Neural cell (in vitro differentiated cells): ENCODE measurements at regions not wholly inside any gene's neighbourhood (a gene's known extent, or its start where the extent isn't known, plus 50 kb on each side); places are given as distances from the start of the nearest gene placed in this dataset.

ENCODE experiments used
- H2AFZ ChIP-seq: fragments of 200-600, 300-800 bp; sonication (generic), shearing (Covaris generic); 2 replicates; pipeline ENCODE4 v1.6.0; 2014; ENCODE audit warnings: low read depth, mild to moderate bottlenecking, antibody characterized with exemption, low read length, moderate library complexity
- H3F3A ChIP-seq: fragments of 200-600 bp; shearing (Covaris generic); 2 replicates; pipeline ENCODE4 v1.6.1; 2016; ENCODE audit warnings: mild to moderate bottlenecking, moderate library complexity, mixed read lengths, antibody characterized with exemption, low read length; ENCODE audit not compliant: insufficient read depth, poor library complexity, severe bottlenecking
- H3K27ac ChIP-seq: fragments of 200-600, 300-800 bp; sonication (generic), shearing (Covaris generic); 2 replicates; pipeline ENCODE4 v1.5.1; 2014; ENCODE audit warnings: mild to moderate bottlenecking, low read length, moderate library complexity
- H3K27me3 ChIP-seq: fragments of 300-800, 200-600 bp; sonication (generic), shearing (Covaris generic); 2 replicates; pipeline ENCODE4 v1.6.0; 2014; ENCODE audit warnings: mild to moderate bottlenecking, low read depth, low read length, moderate library complexity; ENCODE audit not compliant: insufficient read depth
- H3K36me3 ChIP-seq: fragments of 300-800, 200-600 bp; sonication (generic), shearing (Covaris generic); 2 replicates; pipeline ENCODE4 v1.5.1; 2014; ENCODE audit warnings: mild to moderate bottlenecking, antibody characterized with exemption, low read length, moderate library complexity; ENCODE audit not compliant: insufficient read depth
- H3K4me2 ChIP-seq: fragments of 300-800, 200-600 bp; sonication (generic), shearing (Covaris generic); 2 replicates; pipeline ENCODE4 v1.6.0; 2014; ENCODE audit warnings: mild to moderate bottlenecking, low read length
- H3K4me3 ChIP-seq: fragments of 300-800, 200-600 bp; sonication (generic), shearing (Covaris generic); 2 replicates; pipeline ENCODE4 v1.5.1; 2014; ENCODE audit warnings: mild to moderate bottlenecking, low read length, moderate library complexity
- H3K79me2 ChIP-seq: fragments of 200-600 bp; shearing (Covaris generic); replicated peaks from 2 replicates; pipeline ENCODE4 v1.6.0; 2014; ENCODE audit warnings: mild to moderate bottlenecking, low read length, moderate library complexity; ENCODE audit not compliant: insufficient read depth
- H3K9ac ChIP-seq: fragments of 300-800, 200-600 bp; sonication (generic), shearing (Covaris generic); 2 replicates; pipeline ENCODE4 v1.6.1; 2016; ENCODE audit warnings: mild to moderate bottlenecking, low read length, mixed read lengths
- H3K9me2 ChIP-seq: fragments of 200-600 bp; shearing (Covaris generic); 2 replicates; pipeline ENCODE4 v1.6.1; 2016; ENCODE audit warnings: mild to moderate bottlenecking, low read length, mixed read lengths; ENCODE audit not compliant: insufficient read depth
- H3K9me3 ChIP-seq: fragments of 200-600, 300-800 bp; sonication (generic), shearing (Covaris generic); 2 replicates; pipeline ENCODE4 v1.6.1; 2016; ENCODE audit warnings: mild to moderate bottlenecking, mixed run types, low read length, moderate library complexity, mixed read lengths
- H4K20me1 ChIP-seq: fragments of 200-600 bp; shearing (Covaris generic); 2 replicates; pipeline ENCODE4 v1.6.1; 2016; ENCODE audit warnings: mild to moderate bottlenecking, mixed run types; ENCODE audit not compliant: insufficient read depth
- EP300 ChIP-seq: fragments of 450-650 bp; conservative IDR thresholded peaks from 2 replicates; pipeline ENCODE4 v1.6.1; 2014; ENCODE audit warnings: antibody characterized with exemption, mild to moderate bottlenecking, moderate library complexity; ENCODE audit not compliant: poor library complexity, severe bottlenecking
- EZH2 ChIP-seq: fragments of 200-600, 300-800 bp; shearing (Covaris generic), sonication (generic); IDR thresholded peaks from 2 replicates; pipeline ENCODE4 v1.6.1; 2014; ENCODE audit warnings: antibody characterized with exemption, low read length, borderline replicate concordance, mild to moderate bottlenecking; ENCODE audit not compliant: insufficient read depth, poor library complexity, severe bottlenecking
- MXI1 ChIP-seq: fragments of 450-650 bp; conservative IDR thresholded peaks from 2 replicates; pipeline ENCODE4 v1.6.1; 2014; ENCODE audit warnings: antibody characterized with exemption, mild to moderate bottlenecking; ENCODE audit not compliant: poor library complexity, severe bottlenecking
- POLR2AphosphoS5 ChIP-seq: IDR thresholded peaks from 2 replicates; pipeline ENCODE4 v1.6.1; 2012
- RAD21 ChIP-seq: fragments of 450-650 bp; conservative IDR thresholded peaks from 2 replicates; pipeline ENCODE4 v1.6.1; 2014; ENCODE audit warnings: antibody characterized with exemption, mild to moderate bottlenecking, moderate library complexity
- SMC3 ChIP-seq: fragments of 450-650 bp; conservative IDR thresholded peaks from 2 replicates; pipeline ENCODE4 v1.6.1; 2014; ENCODE audit warnings: antibody characterized with exemption, mild to moderate bottlenecking, moderate library complexity; ENCODE audit not compliant: poor library complexity
- TAF1 ChIP-seq: IDR thresholded peaks from 2 replicates; pipeline ENCODE4 v1.6.1; 2012; ENCODE audit warnings: low read depth
- TF ChIP-seq, protein P1 (sequence below): IDR thresholded peaks from 2 replicates; pipeline ENCODE4 v1.6.1; 2012; ENCODE audit warnings: borderline replicate concordance
- TF ChIP-seq, protein P2 (sequence below): fragments of 450-650 bp; IDR thresholded peaks from 2 replicates; pipeline ENCODE4 v1.5.1; 2014; ENCODE audit warnings: antibody characterized with exemption, mild to moderate bottlenecking, moderate library complexity; ENCODE audit not compliant: poor library complexity, severe bottlenecking

DNA sequence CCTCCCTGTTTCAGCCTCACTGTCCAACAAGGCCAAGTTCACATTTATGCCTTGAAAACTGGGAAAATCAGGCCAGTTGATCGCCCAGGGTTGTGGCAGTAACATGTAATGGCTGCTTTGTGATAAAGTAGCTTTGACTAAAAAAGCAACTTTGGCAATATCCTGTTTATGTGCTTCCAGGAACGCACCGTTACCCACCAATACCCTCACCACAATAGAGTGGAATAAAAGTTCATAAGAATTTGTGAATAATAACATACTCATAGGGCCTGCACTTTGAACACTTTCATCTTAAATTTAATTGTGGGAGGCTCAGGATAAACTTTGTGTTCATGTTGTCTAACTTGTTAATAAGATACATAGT is 80.7 kb upstream of the MAML3 start:
- H3K36me3 ChIP-seq: no peaks in the 10 kb centered on the region
- H3K9me3 ChIP-seq: no peaks in the 10 kb centered on the region
- H3K79me2 ChIP-seq: no peaks in the 10 kb centered on the region
- H3K4me2 ChIP-seq: no peak overlapping the region
- no peak overlapping the region for H3K27ac ChIP-seq
- no peaks in the 10 kb centered on the region for H3K9me2 ChIP-seq
- no peaks in the 10 kb centered on the region for H4K20me1 ChIP-seq
- no peaks in the 10 kb centered on the region for H3K27me3 ChIP-seq
- TF ChIP-seq, protein P1, sequence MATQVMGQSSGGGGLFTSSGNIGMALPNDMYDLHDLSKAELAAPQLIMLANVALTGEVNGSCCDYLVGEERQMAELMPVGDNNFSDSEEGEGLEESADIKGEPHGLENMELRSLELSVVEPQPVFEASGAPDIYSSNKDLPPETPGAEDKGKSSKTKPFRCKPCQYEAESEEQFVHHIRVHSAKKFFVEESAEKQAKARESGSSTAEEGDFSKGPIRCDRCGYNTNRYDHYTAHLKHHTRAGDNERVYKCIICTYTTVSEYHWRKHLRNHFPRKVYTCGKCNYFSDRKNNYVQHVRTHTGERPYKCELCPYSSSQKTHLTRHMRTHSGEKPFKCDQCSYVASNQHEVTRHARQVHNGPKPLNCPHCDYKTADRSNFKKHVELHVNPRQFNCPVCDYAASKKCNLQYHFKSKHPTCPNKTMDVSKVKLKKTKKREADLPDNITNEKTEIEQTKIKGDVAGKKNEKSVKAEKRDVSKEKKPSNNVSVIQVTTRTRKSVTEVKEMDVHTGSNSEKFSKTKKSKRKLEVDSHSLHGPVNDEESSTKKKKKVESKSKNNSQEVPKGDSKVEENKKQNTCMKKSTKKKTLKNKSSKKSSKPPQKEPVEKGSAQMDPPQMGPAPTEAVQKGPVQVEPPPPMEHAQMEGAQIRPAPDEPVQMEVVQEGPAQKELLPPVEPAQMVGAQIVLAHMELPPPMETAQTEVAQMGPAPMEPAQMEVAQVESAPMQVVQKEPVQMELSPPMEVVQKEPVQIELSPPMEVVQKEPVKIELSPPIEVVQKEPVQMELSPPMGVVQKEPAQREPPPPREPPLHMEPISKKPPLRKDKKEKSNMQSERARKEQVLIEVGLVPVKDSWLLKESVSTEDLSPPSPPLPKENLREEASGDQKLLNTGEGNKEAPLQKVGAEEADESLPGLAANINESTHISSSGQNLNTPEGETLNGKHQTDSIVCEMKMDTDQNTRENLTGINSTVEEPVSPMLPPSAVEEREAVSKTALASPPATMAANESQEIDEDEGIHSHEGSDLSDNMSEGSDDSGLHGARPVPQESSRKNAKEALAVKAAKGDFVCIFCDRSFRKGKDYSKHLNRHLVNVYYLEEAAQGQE: no peak
- TF ChIP-seq EZH2 (no peak), POLR2AphosphoS5 (no peak), SMC3 (no peak), EP300 (no peak), RAD21 (no peak), MXI1 (no peak), TAF1 (no peak)
- TF ChIP-seq, protein P2, sequence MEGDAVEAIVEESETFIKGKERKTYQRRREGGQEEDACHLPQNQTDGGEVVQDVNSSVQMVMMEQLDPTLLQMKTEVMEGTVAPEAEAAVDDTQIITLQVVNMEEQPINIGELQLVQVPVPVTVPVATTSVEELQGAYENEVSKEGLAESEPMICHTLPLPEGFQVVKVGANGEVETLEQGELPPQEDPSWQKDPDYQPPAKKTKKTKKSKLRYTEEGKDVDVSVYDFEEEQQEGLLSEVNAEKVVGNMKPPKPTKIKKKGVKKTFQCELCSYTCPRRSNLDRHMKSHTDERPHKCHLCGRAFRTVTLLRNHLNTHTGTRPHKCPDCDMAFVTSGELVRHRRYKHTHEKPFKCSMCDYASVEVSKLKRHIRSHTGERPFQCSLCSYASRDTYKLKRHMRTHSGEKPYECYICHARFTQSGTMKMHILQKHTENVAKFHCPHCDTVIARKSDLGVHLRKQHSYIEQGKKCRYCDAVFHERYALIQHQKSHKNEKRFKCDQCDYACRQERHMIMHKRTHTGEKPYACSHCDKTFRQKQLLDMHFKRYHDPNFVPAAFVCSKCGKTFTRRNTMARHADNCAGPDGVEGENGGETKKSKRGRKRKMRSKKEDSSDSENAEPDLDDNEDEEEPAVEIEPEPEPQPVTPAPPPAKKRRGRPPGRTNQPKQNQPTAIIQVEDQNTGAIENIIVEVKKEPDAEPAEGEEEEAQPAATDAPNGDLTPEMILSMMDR: no peak
- H3F3A ChIP-seq: no peaks in the 10 kb centered on the region
- no peak overlapping the region for H3K4me3 ChIP-seq
- no peak overlapping the region for H3K9ac ChIP-seq
- H2AFZ ChIP-seq: no peak overlapping the region

DNA sequence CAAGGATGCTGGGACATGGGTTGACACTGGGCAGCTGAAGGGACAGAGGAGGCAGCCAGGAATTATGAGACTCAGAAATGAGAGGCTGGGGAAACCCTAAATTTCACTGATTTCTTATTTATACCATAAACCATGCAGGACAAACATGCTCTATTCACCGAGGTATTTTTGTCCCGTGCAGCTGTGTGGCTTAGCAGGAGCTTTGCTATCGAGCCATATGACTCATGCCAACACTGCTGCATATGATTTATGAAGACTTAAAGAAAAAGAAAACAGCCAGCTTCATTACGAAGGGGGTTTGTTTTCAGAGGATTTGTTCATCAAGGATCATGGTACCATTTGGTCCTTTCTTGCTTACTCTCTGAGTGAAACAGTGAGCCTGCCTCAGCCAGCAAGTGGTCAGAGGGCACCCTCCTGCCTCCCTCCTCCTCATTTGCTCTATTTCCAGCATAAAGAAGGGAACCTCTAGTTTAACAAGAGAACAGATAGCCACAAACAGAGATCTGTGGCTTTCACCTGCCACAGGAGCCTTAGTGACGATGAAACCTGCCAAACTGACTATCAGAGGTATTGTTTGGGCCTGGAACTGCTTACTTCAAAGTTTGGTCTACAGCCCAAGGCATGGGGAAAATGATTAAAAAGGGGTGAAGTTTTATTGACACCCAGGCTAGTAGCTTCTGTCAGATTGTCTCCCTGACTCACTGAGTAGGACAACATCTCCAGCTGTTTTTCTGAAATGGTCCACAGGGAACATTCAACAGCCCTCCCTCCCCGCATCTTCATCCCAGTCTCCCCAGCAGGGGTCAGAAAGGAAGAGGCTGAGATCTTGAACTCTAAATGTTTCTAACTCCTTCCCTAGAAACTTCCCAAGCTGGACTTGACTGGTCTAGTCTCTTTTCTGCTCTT is 80.1 kb upstream of the MAML3 start:
- Histone ChIP-seq H3K27me3 (no peaks in the 10 kb centered on the region), H3K27ac (no peak overlapping the region), H4K20me1 (no peaks in the 10 kb centered on the region), H3K4me3 (no peak overlapping the region), H3F3A (no peaks in the 10 kb centered on the region), H3K9me3 (no peaks in the 10 kb centered on the region), H3K36me3 (no peaks in the 10 kb centered on the region), H3K9ac (no peak overlapping the region), H3K9me2 (no peaks in the 10 kb centered on the region), H2AFZ (no peak overlapping the region), H3K4me2 (no peak overlapping the region), H3K79me2 (no peaks in the 10 kb centered on the region)
- TF ChIP-seq EP300 (no peak), EZH2 (no peak), TAF1 (no peak), RAD21 (no peak), SMC3 (no peak), POLR2AphosphoS5 (no peak), MXI1 (no peak)
- TF ChIP-seq, protein P1: no peak
- TF ChIP-seq, protein P2: no peak
